Peyer's patch (tissue), 4 donors: ENCODE measurements at regions not wholly inside any gene's neighbourhood (a gene's known extent, or its start where the extent isn't known, plus 50 kb on each side); places are given as distances from the start of the nearest gene placed in this dataset.

Experiments used
- CTCF ChIP-seq, 6 experiments: fragments of 450-650 bp in 4 of 6; fragments of 200-600 bp in 2 of 6; sonication (generic) in 1 of 6; IDR thresholded peaks; one replicate each; pipeline ENCODE4 v1.5.1; 2017 to 2019; ENCODE audit warnings: antibody characterized with exemption in 6 of 6, mild to moderate bottlenecking in 3 of 6, moderate library complexity in 1 of 6
- POLR2A ChIP-seq, 2 donors: fragments of 450-650 bp; IDR thresholded peaks; one replicate each; pipeline ENCODE4 v1.5.1; 2017; ENCODE audit warnings: antibody characterized with exemption in 2 of 2, mild to moderate bottlenecking in 2 of 2, moderate library complexity in 2 of 2

DNA sequence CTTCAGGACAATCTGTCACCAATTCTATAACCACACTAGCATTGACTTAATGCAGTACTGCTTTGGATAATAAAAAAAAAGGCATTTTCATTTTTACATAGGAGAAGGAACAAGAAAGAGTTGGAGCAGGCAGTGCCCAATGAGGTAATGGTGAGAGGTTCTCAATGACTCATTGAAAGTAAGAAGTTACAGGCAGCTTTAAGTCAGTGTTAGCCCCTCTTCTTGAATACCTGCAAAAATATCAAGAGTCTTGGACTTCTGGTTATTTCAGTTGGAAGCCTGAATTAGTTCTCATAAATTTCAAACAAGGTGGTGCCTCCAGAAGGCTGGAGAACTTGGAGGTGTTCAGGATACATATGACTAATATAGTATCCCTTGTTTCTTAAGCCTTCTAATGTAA, 422.5 kb downstream of the HTR7 start:
- TF ChIP-seq CTCF (IDR thresholded peaks at IDR 0.05) (no peak), POLR2A (IDR thresholded peaks at IDR 0.05) (no peak)
